HG02588 (cell line): ENCODE measurements at regions not wholly inside any gene's neighbourhood (a gene's known extent, or its start where the extent isn't known, plus 50 kb on each side); places are given as distances from the start of the nearest gene placed in this dataset.
"Not testable (repeated sequence)": the region's sequence is repeated elsewhere in the genome, so short reads cannot be mapped to it uniquely, and the experiment has no call there.

ENCODE experiments used
- ATAC-seq: cut with Tn5 transposase; IDR thresholded peaks from one replicate; pipeline ENCODE4 v1.9.1; 2021; ENCODE audit warnings: mild to moderate bottlenecking, moderate library complexity; ENCODE audit not compliant: unreplicated experiment

DNA sequence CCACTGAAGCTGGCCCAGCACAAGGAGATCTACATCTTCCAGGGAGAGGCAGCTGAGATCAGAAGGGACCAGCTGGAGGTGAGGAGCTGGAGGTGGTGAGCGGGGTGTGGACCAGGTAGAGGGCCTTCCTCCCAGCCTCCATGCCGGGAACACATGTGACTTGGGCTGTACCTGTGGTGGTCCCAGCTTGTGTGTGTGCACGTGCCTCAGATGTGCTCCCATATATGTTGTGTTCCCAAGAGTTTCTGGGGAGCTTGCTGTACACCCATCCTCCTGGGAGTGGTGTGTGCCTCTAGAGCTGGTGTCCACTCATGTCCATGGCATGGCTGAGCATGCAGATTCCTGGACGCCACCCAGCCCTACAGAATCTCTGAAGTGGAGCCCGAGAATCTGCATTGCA lies 183.7 kb upstream of the AKAP13 start:
- ATAC-seq, result not testable (repeated sequence)

DNA sequence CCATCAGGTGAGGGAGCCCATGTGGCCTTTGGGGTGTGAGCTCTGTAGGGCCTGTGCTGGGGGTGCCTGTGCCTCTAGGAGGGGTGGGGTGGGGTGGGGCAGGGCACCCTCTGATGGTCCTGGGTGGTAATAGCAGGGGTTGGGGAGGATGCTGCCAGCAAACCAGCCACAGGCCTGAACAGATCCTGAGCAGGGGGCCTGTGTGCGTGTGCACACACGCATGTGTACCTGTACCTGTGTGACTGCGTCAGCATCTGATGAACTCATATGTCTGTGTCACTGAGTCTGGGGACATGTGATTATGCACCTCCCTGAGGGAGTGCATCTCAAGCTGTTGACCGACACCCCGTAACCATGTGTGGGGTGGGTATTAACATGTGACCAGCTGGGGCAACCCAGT lies 182.8 kb upstream of the AKAP13 start:
- not testable (repeated sequence) for ATAC-seq

DNA sequence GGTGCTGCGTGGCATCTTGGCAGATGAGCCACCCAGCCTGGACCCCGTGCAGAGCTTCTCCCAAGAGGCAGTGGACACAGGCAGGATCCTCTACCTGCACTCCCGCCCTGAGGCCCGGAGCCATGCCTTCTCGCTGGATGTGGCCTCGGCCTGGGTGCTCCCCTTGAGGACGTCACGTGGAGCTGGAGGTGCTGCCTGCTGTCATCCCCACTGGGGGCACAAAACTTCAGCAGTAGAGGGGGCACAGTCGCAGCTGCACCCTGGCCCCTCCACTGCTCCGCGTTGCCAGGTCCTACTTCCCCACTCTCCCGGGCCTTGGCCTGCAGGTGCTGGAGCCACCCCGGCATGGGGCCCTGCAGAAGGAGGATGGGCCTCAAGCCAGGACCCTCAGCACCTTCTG lies 182.0 kb upstream of the AKAP13 start:
- not testable (repeated sequence) for ATAC-seq

DNA sequence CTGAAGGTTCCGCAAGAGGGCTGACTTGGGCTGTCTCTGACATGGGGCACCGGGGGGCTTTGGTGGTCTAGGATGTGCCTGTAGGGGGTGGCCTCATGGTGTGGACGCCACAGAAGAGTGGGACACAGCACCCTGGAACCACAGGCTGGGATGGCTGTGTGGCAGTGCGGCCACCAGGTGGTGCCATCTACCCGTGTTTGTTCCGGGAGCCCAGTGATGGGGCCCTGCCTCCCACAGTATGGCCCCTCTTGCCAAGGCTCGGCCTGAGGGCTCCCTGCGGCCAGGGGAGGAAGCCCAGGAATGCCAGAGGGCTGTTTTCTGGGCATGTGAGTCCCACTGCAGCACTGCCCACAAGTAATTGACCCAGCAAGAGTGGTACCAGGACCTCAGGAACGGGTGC lies 180.2 kb upstream of the AKAP13 start:
- peak; percentile 92 for ATAC-seq

DNA sequence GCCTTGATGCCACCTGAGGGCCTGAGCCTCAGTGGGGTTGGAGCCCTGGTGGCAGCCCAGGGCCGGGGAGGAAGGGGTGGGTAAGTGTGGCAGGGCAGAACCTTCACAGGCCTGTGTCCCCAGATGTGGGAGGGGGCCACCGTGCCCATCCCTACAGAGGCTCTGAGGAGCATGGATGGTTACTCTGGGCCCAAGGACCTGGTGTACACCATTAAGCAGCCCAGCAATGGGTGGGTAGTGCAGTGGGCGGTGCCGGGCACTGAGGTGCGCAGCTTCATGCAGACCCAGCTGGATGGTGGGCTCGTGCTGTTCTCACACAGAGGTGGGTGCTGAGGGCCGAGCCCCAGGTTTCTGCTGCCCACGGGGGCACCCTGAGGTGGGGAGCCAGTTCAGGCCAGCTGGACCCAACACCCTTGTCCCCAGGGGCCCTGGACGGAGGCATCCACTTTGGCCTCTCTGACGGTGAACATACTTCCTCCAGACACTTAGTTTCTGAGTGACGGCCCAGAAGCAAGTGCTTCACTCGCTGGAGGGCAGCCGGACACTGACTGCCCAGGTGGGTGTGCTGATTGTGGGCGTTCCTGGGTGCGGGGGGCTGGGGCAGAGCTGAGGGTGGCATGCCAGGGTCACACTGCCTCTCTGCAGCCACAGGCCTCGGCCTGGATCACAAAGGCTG lies 179.1 kb upstream of the AKAP13 start:
- not testable (repeated sequence) for ATAC-seq

DNA sequence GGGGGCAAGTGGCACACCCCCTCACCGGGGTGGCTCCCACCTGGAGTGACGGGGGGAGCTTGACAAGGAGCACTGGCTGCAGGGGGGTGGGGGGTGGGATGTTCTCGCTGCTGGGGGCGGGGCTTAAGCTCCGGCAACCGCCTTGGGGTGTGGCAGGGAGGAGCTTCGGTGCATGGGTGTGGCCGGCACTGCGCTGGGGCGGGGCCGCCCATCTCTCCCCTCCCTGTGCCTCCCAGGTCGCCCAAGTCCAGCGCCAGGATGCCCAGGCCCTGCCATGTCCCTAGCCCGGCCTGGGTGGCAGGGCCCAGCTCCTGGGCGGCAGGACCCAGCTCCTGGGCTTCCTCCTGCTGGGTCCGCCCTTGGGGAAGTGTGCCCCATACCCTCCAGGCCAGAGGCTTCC lies 175.9 kb upstream of the AKAP13 start:
- ATAC-seq, result not testable (repeated sequence)

DNA sequence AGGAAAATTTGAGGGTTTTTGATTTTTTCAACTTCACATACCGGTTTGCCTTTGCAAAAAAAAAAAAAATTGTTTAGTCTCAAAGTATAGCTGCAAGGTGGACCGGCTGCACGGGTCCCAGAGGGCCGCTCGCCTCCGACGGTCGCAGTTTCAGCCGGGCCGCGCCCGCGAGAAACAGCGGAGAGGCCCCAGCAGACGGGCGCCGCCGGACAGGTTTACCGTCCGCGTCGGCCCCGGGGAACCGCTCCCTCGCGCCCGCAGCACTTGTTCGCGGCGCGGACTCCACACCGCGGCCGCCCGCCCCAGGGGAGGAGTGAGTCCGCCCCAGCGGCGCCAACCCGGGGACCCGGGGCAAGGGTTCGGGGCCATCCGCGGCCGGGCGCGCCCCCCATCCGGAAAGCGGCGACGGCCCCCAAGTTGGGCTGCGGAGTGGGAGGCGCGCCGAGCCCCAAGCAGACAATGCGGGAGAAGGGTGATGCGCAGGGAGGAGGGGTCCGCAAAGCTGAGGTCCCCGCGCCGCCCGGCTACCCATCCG lies 146.5 kb upstream of the AKAP13 start:
- ATAC-seq, result not testable (repeated sequence)

DNA sequence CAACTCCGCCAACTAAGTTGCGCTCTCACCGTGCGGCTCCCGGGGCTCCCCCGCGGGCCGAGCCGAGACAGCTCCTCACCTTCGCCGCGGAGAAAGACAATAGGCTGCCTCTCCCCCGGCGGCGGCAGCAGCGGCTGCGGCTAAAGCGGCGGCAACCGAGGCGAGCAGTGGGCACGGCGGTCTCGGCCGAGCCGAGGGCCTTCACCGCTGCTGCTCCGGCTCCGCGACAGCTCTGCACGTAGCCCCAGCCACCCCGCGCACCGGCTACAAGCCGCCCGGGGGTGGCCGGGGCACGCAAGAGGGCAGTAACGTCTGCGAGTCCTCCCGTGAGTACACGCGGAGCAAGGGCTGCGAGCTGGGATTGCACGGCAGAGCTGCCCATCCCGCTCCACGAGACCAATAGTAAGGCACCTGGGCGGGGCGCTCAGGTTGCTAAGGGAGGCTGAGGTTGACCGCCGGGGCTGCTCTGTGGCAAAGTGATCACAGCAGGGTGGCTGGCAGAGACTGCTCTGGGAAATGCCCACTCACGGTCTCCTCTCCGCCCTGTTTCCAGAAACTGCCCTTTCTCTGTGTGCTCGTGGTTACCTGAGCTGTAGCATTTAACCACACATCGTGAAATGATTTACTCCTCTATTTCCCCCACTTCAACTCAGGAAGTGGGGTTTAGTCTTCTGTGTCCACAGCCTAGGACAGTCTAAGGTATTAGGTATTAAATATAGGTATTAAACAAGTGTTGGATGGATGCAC lies 145.8 kb upstream of the AKAP13 start:
- not testable (repeated sequence) for ATAC-seq

DNA sequence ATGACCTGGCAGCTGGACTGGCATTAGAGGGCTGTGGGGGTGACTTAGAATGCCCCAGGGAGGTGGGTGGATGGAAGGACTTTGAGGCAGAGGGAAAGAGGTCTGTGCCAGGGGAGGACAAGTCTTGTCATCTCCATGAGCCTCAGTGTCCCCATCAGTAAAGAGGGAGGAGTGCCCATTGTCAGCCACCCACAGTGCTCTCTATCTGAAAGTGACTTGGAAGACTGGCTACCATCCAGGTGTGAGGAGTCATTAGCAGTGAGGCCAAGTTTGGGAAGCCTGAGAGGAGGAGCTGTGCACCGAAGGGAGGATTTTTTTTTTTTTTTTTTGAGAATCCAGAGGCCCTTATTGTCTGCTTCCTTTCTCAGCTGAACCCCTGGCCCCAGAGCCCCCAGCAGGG lies 136.3 kb upstream of the AKAP13 start:
- not testable (repeated sequence) for ATAC-seq

DNA sequence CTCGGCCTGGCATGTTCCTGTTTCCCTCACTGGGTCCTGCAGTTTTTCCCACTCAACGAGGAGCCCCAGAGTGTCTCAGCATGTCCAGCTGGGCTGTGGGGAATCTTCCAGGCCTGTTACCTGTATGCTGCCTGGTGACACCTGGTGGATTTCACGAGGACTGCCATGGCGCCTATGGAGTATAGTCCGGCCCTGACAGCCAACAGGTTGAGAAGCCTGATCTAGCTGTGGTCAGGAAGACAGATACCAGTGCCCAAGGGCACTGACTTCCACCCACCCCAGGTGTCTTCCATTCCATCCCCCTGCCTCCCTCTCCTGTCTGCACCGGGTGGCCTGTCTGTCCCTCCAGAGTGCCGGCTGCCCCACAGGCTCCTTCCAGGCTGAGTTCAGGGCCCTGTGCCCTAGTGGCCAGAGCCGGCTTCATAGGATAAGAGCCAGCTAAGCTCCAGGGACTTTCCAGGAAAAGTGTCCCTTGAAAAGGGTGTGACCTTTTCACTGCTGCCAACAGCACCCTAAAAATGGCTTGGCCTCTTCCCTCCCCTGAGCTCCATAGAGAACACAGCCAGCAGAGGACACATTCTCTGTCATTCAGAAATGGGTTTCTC lies 129.4 kb upstream of the AKAP13 start:
- ATAC-seq, result not testable (repeated sequence)

DNA sequence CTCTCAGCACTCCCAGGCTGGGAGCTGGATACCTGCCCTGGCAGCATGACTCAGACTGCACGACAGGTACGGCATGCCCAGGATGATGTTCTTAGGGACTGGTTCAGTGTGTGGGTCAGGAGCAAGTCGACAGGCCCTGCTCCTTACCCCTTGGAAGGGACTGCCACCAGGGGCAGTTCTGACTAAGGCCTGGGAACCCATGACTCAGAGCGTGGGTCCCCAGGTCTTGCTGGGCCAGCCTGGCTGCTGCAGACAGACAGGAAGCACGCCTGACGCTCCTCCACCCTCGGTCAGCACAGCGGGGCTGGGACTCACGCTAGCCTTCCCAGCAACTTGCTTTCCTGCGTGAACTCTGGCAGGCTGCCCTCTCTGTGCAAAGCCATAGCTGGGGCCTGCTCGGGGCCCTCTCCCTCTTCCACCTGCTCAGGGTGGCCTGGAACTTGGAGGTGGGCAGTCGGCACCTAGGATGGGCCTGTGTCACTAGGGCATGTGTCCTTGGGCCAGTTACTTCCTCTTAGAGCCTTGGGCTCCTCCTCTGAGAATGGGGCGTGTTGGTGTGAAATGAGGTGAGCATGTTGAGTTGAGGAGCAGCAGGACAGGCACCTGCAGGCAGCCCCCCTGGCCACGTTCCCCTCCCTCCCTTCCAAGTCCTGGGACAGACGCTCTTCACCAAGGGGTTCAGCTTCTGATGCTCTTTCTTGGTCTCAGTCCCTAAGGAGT lies 127.0 kb upstream of the AKAP13 start:
- peak; percentile 61 for ATAC-seq

DNA sequence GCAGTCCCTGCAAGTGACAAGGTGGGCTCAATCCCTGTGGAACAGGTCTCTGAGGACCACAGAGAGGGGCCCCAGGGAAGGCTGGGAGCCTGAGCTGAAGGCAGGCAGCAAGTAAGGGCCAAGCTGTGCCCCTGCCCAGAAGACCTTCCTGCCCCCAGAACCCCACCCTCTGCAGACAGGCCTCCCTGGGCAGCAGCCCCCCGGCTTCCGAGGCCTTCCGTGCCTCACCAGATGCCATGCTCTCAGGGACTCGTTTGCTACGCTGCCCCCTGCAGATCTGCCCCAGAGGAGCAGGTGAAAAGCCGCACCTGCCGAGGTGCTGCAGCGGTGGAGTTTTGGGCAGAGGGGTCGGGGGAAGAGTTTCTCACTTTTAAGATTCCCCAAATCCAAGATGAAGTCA lies 125.4 kb upstream of the AKAP13 start:
- ATAC-seq, result not testable (repeated sequence)

DNA sequence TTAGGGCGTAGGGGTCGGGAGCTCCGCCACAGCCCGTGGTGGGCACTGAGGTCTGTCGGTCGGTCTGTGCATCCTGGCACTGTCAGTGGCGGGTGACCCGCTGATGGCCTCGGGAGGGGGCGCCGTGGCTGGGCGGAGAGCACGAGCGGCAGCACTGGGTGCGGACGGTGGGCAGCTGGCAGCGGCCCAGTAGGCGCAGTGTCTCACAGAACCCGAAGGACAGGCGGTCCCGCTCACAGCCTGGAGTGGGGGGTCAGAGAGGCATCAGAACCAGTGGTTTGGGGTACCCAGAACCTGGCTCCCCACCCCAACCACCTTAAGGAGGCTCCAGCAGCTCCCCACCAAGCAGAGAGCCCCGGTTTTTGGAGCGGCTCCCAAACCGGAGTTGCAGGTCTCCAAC lies 124.9 kb upstream of the AKAP13 start:
- ATAC-seq, result not testable (repeated sequence)

DNA sequence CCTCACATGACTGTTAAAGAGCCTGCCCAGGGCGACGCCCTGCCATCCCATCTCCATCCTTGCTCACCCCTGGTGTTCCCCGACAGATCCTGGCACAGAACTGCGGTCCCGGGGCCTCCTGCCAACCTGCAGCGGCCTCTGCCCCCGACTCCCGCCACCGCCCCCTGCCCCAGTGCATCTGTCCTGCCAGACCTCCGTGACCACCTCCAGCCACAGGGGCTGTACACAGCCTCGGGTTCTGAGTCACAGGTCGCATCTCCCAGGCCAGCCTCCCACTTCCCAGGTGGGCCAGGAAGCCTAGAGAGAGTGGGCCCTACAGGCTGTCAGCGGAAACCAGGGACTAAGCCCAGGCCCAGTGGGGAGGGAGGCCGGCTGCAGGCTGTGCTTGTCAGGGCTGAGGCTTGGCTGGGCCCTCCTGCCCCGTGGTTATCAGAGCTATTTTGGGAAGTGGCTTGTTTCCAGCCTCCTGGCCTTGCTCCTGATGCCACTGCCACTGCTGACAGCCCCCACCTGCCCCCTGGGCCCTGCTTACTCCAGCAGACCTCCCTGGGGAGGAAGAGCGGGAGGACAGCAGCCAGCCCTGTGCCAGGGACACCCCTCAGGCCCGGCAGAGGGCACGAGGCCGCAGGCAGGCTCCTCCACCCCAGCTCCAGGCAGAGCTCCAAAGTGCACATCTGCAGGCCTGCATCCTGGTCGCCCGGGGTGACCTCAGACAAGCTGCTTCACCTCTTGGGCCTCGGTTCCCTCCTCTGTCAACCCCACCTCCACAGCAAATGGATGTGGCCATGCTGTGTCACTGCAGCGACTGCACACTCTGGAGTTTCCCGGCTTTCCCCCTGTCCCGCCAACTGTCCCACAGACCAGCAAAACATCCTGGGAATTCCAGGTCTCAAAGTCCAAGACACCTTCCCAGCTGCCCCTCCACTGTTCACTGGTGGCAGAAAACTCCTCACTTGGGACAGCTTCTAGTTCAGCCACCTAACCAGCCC lies 124.1 kb upstream of the AKAP13 start:
- not testable (repeated sequence) for ATAC-seq

DNA sequence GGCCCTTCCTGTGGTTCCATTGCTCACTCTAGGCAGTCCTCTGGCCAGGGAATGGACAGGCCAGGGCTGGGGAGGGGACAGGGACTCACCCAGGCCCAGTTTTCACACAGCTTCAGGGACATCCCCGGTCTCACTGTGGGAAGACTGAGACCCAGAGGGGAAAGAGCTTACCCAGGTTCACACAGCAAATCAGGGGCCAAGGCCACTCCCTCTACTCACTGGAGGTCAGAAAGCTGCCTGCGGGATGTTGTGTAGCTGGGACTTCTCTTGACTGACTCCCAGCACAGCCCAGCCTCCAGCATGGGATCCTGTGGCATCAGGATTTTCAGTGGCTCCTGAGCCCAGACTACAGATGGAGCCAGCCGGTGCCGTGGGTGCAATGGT lies 122.3 kb upstream of the AKAP13 start:
- not testable (repeated sequence) for ATAC-seq

DNA sequence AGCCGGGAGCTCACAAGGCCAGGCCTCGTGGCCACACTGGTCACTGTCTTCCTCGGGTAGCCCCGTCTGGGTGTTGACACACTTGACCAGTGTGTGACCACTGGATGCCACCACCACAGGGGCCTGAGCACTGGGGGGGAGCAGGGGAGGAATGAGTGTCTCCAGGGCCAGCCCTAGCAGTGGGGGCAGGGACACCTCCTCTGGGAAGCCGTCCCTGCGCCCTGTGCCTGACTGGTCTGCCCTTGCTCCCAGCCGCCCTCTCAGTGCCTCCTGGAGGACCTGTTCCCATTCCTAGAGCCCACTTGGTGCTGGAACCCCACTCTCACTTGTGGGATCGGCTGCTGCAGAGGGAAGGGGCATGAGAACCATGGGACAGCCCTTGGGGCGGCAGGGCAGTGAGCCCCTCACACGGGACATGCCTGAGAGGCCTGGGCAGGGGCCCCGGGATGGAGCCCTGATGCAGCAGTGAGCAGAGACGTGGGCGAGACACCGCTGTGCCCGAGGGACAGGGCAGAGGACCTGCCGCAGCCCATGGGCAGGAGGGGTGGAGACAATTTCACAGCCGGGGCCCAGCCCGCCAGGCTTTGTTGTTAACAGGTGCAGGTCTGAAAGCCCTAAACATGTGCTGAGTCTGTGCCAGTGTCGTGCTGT lies 121.7 kb upstream of the AKAP13 start:
- ATAC-seq, result not testable (repeated sequence)

DNA sequence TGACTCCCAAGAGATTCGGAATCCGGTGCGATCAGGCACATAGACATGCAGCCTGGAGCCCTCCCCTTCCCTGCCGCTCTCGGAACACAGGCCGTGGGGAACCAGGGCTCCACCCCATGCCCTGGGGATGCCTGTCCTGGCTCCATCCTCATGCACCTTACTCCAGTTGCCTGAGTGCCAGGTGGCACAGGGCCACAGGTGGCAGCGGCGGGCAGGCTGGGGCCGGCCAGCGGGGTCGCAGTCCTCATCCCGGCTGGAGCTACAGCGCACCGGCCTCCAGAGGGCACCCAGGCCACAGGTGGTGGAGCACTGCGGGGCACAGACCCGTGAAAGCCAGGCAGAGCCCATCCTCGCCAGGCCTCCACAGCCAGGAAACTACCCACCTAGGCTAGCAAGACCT lies 119.9 kb upstream of the AKAP13 start:
- not testable (repeated sequence) for ATAC-seq

DNA sequence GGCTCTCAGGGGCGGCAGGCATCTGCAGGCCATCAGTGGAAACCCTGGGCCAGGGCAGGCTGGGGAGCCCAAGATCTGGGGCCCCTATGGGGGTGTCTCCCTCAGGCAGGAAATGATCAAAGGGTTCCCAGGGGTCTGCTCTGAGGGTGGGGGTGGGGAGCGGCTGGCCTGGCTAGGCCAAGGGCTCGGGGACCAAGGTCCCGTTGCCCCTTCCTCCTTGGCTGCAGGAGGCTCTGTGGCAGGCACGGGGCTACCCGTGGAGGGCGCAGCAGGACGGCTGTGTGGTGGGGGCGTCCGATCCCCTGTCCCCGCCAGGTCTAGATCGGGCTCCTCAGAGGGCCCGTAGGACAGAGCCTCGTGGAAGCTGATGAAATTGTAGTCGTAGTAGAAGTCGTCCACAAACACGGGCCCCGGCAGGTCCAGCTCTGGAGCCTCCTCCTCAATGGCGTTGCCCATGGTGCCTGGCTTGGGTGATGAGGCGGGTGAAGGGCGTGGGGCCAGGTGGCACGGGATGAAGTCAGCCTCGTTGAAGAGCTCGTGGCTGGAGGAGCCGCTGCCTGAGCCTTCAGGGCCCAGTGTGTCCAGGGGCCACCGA lies 117.8 kb upstream of the AKAP13 start:
- not testable (repeated sequence) for ATAC-seq

DNA sequence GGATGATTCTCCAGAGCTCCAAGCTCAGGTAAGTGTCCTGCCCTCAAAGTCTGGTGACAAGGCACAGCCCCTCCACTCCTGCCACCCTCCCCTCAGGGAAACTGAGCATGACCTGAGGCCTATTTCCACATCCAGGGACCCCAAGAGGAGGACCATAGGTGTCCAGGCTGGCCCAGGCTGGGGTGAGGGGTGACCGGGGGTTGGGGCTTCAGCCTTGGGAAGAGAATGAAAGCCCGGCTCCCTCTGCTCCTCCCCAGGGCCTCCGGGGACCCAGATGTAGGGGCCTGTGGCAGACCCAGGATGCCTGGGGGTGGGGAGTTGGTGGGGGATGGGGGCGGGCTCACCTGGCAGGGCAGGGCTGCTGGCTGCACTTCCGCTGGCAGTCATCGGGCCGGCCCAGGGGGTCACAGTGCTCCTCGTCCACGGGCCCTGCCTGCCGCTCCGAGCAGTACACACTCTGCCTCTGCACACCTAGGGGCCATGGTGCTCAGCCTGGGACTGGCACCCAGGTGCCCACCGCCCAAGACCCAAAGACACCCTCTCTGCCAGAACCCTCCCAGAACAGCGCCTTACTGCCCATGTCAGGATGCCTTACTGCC lies 116.5 kb upstream of the AKAP13 start:
- not testable (repeated sequence) for ATAC-seq
